WTC11 (cell line): ENCODE measurements at regions not wholly inside any gene's neighbourhood (a gene's known extent, or its start where the extent isn't known, plus 50 kb on each side); places are given as distances from the start of the nearest gene placed in this dataset.

Experiments
- ATAC-seq: fragments of 200-7000 bp; cut with Tn5 transposase; 2 replicates; pipeline ENCODE4 v1.10.0; 2021; ENCODE audit warnings: mild to moderate bottlenecking, moderate library complexity
- CTCF ChIA-PET: fragments of 300-600 bp; sonication (Branson Sonifier 250); formaldehyde crosslinking; loops from one replicate; lab custom pipeline; 2021; ENCODE audit warnings: antibody characterized with exemption; lab: Charles Lee
- POLR2A ChIA-PET: fragments of 350-600 bp; sonication (Branson Sonifier 250); formaldehyde crosslinking; loops from one replicate; lab custom pipeline; 2021; ENCODE audit warnings: antibody characterized with exemption; lab: Charles Lee
- DNase-seq: peaks from one replicate; pipeline ENCODE4 v3.0.0; 2021; ENCODE audit warnings: low spot score
- H3K27ac Mint-ChIP-seq: 2 replicates; pipeline ENCODE4 v1.8.0; 2021; ENCODE audit warnings: mixed read lengths
- H3K27me3 Mint-ChIP-seq: 2 replicates; pipeline ENCODE4 v1.8.0; 2021; ENCODE audit warnings: low read depth, mild to moderate bottlenecking, moderate library complexity, mixed read lengths
- H3K36me3 Mint-ChIP-seq: 2 replicates; pipeline ENCODE4 v1.8.0; 2021; ENCODE audit warnings: mixed read lengths
- H3K4me1 Mint-ChIP-seq: 2 replicates; pipeline ENCODE4 v1.8.0; 2022; ENCODE audit warnings: mixed read lengths
- H3K4me3 Mint-ChIP-seq: 2 replicates; pipeline ENCODE4 v1.8.0; 2021; ENCODE audit warnings: mild to moderate bottlenecking, moderate library complexity, mixed read lengths
- H3K9me3 Mint-ChIP-seq: 2 replicates; pipeline ENCODE4 v1.8.0; 2021; ENCODE audit warnings: mixed read lengths
- ATF1 ChIP-seq: sonication (generic); formaldehyde crosslinking; IDR thresholded peaks from 2 replicates; pipeline ENCODE4 v1.8.1; 2023; ENCODE audit warnings: mild to moderate bottlenecking, moderate library complexity, missing genetic modification reagents
- ATF6 ChIP-seq: sonication (generic); formaldehyde crosslinking; IDR thresholded peaks from 2 replicates; pipeline ENCODE4 v1.8.1; 2023; ENCODE audit warnings: mild to moderate bottlenecking, missing genetic modification reagents
- E2F4 ChIP-seq: sonication (generic); formaldehyde crosslinking; IDR thresholded peaks from 2 replicates; pipeline ENCODE4 v1.8.1; 2022; ENCODE audit warnings: low read depth, mild to moderate bottlenecking, moderate library complexity, missing genetic modification reagents, borderline replicate concordance
- JAZF1 ChIP-seq: fragments of 250-450 bp; sonication (Bioruptor Pico); IDR thresholded peaks from 2 replicates; pipeline ENCODE4 v1.9.0; 2021; ENCODE audit warnings: moderate library complexity, mild to moderate bottlenecking, inconsistent platforms
- NFATC4 ChIP-seq: fragments of 250-450 bp; sonication (Bioruptor Pico); IDR thresholded peaks from 2 replicates; pipeline ENCODE4 v1.9.0; 2021; ENCODE audit warnings: mild to moderate bottlenecking
- NFYB ChIP-seq: sonication (generic); formaldehyde crosslinking; conservative IDR thresholded peaks from 2 replicates; pipeline ENCODE4 v1.8.0; 2022; ENCODE audit warnings: low read depth, missing genetic modification reagents
- NR1H2 ChIP-seq: sonication (generic); formaldehyde crosslinking; IDR thresholded peaks from 2 replicates; pipeline ENCODE4 v1.9.0; 2021; ENCODE audit warnings: mild to moderate bottlenecking, moderate library complexity, missing genetic modification reagents
- SP1 ChIP-seq: sonication (generic); formaldehyde crosslinking; conservative IDR thresholded peaks from 2 replicates; pipeline ENCODE4 v1.8.1; 2022; ENCODE audit warnings: missing genetic modification reagents
- STAT6 ChIP-seq: sonication (generic); formaldehyde crosslinking; conservative IDR thresholded peaks from 2 replicates; pipeline ENCODE4 v1.8.1; 2023; ENCODE audit warnings: mild to moderate bottlenecking, low read depth, missing genetic modification reagents, moderate library complexity
- TCF7 ChIP-seq: sonication (generic); formaldehyde crosslinking; IDR thresholded peaks from 2 replicates; pipeline ENCODE4 v1.8.0; 2022; ENCODE audit warnings: mild to moderate bottlenecking, low read depth, missing genetic modification reagents, moderate library complexity
- ZNF138 ChIP-seq: sonication (generic); formaldehyde crosslinking; conservative IDR thresholded peaks from 2 replicates; pipeline ENCODE4 v1.8.1; 2022; ENCODE audit warnings: mild to moderate bottlenecking, moderate library complexity, missing genetic modification reagents
- ZNF263 ChIP-seq: sonication (generic); formaldehyde crosslinking; IDR thresholded peaks from 2 replicates; pipeline ENCODE4 v1.8.1; 2022; ENCODE audit warnings: low read depth, mild to moderate bottlenecking, moderate library complexity, missing genetic modification reagents
- ZNF396 ChIP-seq: fragments of 250-450 bp; sonication (Bioruptor Pico); IDR thresholded peaks from 2 replicates; pipeline ENCODE4 v1.8.0; 2021; ENCODE audit warnings: mild to moderate bottlenecking, moderate library complexity, borderline replicate concordance
- ZNF416 ChIP-seq: fragments of 250-450 bp; sonication (Bioruptor Pico); IDR thresholded peaks from 2 replicates; pipeline ENCODE4 v1.9.0; 2021; ENCODE audit warnings: mild to moderate bottlenecking, inconsistent platforms
- ZNF425 ChIP-seq: fragments of 250-450 bp; sonication (Bioruptor Pico); conservative IDR thresholded peaks from 2 replicates; pipeline ENCODE4 v1.9.0; 2021; ENCODE audit warnings: mild to moderate bottlenecking

GRCh38 chr9:80004714-80005113, 432.9 kb downstream of the TLE4 start (continued):
- no peak for TF ChIP-seq NFATC4

- no peak for TF ChIP-seq STAT6 (CRISPR knock-in tag)
- no peak for TF ChIP-seq ZNF396 (CRISPR knock-in tag)
- TF ChIP-seq ZNF263 (CRISPR knock-in tag): no peak
- TF ChIP-seq NFYB: no peak
- TF ChIP-seq E2F4 (CRISPR knock-in tag): no peak
- TF ChIP-seq TCF7 (CRISPR knock-in tag): no peak
- TF ChIP-seq ZNF425 (CRISPR knock-in tag): no peak
- TF ChIP-seq ATF6 (CRISPR knock-in tag): no peak
- TF ChIP-seq, all 79 proteins: peak for 0
- DNase-seq (no peak), ATAC-seq (no peak)
- peaks cover 10% of the 10 kb centered on the region for H3K9me3 Mint-ChIP-seq
- H3K4me1 Mint-ChIP-seq: peaks cover 21% of the 10 kb centered on the region
- H3K36me3 Mint-ChIP-seq: no peaks in the 10 kb centered on the region
- CTCF ChIA-PET: no interaction called here
- H3K27ac Mint-ChIP-seq: no peak overlapping the region
- no peaks in the 10 kb centered on the region for H3K27me3 Mint-ChIP-seq
- POLR2A ChIA-PET: no interaction called here
- no peak overlapping the region for H3K4me3 Mint-ChIP-seq
Observed at GRCh38 chr9:79990536-79990935, 418.8 kb downstream of the TLE4 start.

- POLR2A ChIA-PET: no interaction called here
- Mint-ChIP-seq H3K9me3 (peaks cover 6% of the 10 kb centered on the region), H3K27ac (no peak overlapping the region), H3K4me3 (no peak overlapping the region)
- no peak for DNase-seq
- TF ChIP-seq JAZF1 (CRISPR knock-in tag): no peak
- TF ChIP-seq ZNF138 (CRISPR knock-in tag): no peak
- TF ChIP-seq ZNF416 (CRISPR knock-in tag): no peak
- TF ChIP-seq ATF1 (CRISPR knock-in tag): no peak
- TF ChIP-seq SP1 (CRISPR knock-in tag): no peak
- no peak for TF ChIP-seq NR1H2
- TF ChIP-seq, all 79 proteins: peak for 0
- H3K36me3 Mint-ChIP-seq: no peaks in the 10 kb centered on the region
- ATAC-seq: peak; percentile 73; the same call in 1 of the 2 replicates
- H3K27me3 Mint-ChIP-seq: no peaks in the 10 kb centered on the region
- peaks cover 21% of the 10 kb centered on the region for H3K4me1 Mint-ChIP-seq
- CTCF ChIA-PET: no interaction called here
Observed at GRCh38 chr9:79989079-79989478, 417.3 kb downstream of the TLE4 start.
